ENCODE measurements at regions not wholly inside any gene's neighbourhood (a gene's known extent, or its start where the extent isn't known, plus 50 kb on each side); places are given as distances from the start of the nearest gene placed in this dataset.
"Not testable (repeated sequence)": the region's sequence is repeated elsewhere in the genome, so short reads cannot be mapped to it uniquely, and the experiment has no call there.

- DNase-seq (ENCODE audit: low read depth in 2 of 2), result no peak
These were observed 124.3 kb upstream of the MAMLD1 start for GRCh38 chrX:150238632-150239382.

GRCh38 chrX:150239946-150240642 lies 123.0 kb upstream of the MAMLD1 start:
- no peak for DNase-seq (ENCODE audit: low read depth in 2 of 2)

GRCh38 chrX:150240643-150240970 lies 122.5 kb upstream of the MAMLD1 start:
- DNase-seq (ENCODE audit: low read depth in 2 of 2), result no peak

- DNase-seq (ENCODE audit: low read depth in 2 of 2), result no peak
These were observed 109.0 kb upstream of the MAMLD1 start for GRCh38 chrX:150253959-150254620.

GRCh38 chrX:150254909-150255308 lies 108.2 kb upstream of the MAMLD1 start:
- DNase-seq (ENCODE audit: low read depth in 2 of 2), result no peak

- no peak for DNase-seq (ENCODE audit: low read depth in 2 of 2)
These were observed 107.4 kb upstream of the MAMLD1 start for GRCh38 chrX:150255441-150256296.

GRCh38 chrX:150256297-150256650 lies 106.8 kb upstream of the MAMLD1 start:
- DNase-seq (ENCODE audit: low read depth in 2 of 2), result no peak

- DNase-seq (ENCODE audit: low read depth in 2 of 2), result no peak
These were observed 105.6 kb upstream of the MAMLD1 start for GRCh38 chrX:150257353-150258175.

- no peak for DNase-seq (ENCODE audit: low read depth in 2 of 2)
These were observed 105.0 kb upstream of the MAMLD1 start for GRCh38 chrX:150258176-150258425.

GRCh38 chrX:150258463-150259430 lies 104.4 kb upstream of the MAMLD1 start:
- no peak for DNase-seq (ENCODE audit: low read depth in 2 of 2)

- no peak for DNase-seq (ENCODE audit: low read depth in 2 of 2)
These were observed 100.7 kb upstream of the MAMLD1 start for GRCh38 chrX:150262456-150262855.

GRCh38 chrX:150268839-150269355 lies 94.2 kb upstream of the MAMLD1 start:
- no peak for DNase-seq (ENCODE audit: low read depth in 2 of 2)

GRCh38 chrX:150269605-150270254 lies 93.4 kb upstream of the MAMLD1 start:
- DNase-seq (ENCODE audit: low read depth in 2 of 2), result no peak

- no peak for DNase-seq (ENCODE audit: low read depth in 2 of 2)
These were observed 92.5 kb upstream of the MAMLD1 start for GRCh38 chrX:150270622-150271021.

GRCh38 chrX:150273575-150274294 lies 89.4 kb upstream of the MAMLD1 start:
- not testable (repeated sequence) for DNase-seq (ENCODE audit: low read depth in 2 of 2)

GRCh38 chrX:150282953-150283352 lies 80.2 kb upstream of the MAMLD1 start:
- DNase-seq (ENCODE audit: low read depth in 2 of 2), result no peak

- no peak for DNase-seq (ENCODE audit: low read depth in 2 of 2)
These were observed 72.1 kb upstream of the MAMLD1 start for GRCh38 chrX:150291014-150291413.

- DNase-seq (ENCODE audit: low read depth in 2 of 2), result no peak
These were observed 69.7 kb upstream of the MAMLD1 start for GRCh38 chrX:150293311-150294013.
